Epidermal melanocyte (primary cell): ENCODE measurements at regions not wholly inside any gene's neighbourhood (a gene's known extent, or its start where the extent isn't known, plus 50 kb on each side); places are given as distances from the start of the nearest gene placed in this dataset.

Experiments
- DNase-seq: peaks from one replicate; pipeline ENCODE4 v3.0.0; 2011; ENCODE audit warnings: low spot score; ENCODE audit not compliant: insufficient read length

DNA sequence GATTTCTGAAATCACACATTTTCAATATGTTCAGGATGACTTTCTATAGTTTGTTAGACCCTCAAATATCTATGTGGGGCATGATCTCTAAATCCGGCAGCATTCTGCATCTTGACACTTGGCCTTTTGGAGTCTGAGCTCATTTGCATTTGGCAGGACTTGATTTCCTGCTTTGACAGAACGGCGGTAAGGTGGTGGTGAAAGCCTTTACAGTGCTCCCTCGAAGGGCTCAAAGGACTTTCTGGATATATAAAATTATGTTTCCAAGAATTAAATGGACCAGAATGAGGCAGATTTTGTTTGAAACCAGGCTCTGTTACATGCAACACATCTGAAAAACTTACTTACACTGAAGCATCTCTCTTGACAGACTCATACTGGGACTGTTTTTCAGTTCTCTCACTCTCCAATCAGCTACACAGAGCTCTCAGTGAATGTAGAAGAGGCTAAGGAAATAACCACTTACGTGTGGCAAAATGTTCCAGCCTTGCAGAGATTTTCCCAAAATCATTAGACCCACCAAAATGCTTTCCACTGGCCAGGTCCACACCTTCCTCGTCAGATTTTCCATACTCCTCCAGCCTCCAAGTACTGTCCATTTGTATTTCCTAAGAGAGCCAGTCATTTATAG, 207.2 kb downstream of the SPRY2 start:
- DNase-seq, result no peak

DNA sequence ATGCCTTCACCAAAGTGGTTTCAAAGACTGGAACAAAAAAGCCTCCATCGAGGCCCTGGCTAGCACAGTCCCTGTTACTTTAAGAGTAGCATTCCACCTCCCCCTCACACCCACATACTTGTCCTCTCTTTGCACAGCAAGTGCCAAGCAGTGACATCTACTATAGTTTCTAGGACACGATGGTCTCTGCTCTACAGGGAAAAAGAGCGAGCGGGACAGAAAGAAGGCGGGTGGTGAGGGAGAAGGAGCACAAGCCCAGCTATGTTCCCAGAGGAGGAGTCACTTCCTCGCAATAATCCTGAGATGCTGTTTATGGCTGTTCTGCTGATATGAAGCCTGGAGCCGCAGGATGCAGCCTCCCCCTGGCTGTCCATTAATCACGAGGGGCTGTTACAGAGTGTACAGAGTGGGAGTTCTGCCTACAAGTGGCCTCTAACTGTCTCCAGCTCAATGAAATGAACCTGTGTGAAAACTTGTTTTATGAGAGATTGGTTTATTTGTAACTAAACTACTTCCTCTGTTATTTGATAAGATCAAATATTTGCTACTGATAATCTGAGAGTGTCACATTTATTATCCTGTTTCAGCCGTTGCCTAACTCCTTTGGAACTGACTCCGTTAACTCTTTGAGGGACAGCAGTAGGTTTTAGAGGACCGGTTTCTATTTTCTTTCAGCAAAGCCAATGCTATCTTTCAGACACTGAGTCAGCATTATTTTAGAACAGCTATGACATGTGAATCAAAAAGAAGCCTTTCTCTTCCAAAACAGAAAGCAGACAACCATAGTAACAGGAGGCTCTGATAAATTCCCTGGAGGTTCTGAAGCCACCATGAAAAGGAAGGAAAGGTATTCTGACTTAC, 208.0 kb downstream of the SPRY2 start:
- no peak for DNase-seq

DNA sequence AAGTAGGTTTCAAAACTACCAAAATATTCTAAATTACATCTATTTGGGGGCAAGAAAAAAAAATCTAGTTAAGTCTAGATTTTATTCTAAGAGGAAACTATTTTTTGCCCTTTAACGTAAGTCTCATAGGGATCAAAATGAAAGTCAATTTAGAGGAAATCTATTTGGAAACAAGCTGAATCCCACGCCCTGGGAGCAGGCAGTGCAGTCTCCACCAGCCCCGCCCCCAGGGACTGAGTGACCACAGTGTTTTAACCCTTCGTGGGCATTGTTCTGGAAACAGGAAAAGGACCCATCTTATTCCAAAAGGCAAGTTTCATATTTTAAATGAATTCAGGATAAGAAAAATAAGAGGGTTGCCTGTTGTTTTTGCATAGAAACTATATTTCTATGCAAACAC, 209.7 kb downstream of the SPRY2 start:
- DNase-seq, result peak; percentile 71

GRCh38 chr13:80126389-80127068, 214.4 kb downstream of the SPRY2 start:
- DNase-seq, result no peak

DNA sequence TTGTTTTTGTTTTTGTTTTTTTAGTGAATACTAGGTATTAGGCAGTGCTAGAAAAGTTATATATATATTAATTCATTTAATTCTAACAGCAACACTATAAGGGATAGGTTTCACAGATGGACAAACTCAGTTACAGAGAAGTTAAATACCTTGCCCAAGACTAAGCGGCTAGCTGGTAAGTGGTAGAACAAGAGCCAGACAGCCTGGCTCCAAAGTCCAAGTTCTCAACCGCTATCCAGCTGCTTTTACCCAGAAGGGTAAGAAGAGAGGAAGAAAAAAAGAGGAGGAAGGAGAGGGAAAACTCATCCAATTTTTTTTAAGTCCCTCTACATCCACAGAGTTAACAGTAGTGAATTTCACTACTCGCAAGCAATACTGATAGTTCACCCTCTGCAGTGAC, 217.0 kb downstream of the SPRY2 start:
- no peak for DNase-seq

DNA sequence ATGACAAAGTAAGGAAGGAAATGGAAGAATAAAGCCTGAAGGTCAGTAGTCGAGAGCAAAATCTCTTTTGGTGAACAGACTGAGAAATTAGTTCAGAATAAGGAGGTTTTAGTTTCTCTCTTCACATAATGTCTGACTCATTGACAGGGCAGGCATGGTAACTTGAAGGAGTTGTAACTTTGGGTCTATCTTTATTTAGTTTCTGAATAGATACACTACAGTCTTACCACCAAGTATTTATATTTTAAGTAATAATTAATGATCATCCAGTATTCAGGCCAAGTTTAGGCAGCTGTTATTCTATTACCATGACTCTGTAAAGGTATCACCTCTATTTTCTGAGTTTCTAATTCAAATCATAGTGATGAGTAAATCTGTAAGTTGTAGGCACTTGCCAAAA, 219.9 kb downstream of the SPRY2 start:
- DNase-seq, result no peak

DNA sequence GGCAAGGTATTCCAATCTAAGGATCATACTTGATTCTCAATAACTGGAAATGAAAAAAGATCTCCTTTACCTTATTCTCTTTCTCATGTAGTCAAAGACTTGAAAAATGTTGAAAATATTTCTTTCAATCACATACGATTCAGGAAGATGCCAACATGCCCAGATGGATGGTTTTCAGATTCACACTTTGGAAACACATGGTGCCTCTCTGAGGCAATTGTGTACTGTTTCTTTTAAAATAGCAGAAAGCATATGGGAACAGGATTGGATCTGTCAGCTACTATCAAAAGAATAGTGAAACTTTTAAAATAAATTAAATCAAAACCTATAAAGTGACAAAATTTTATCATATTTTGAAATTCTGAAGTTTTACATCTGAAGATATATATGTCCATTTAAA, 222.4 kb downstream of the SPRY2 start:
- DNase-seq, result no peak

- no peak for DNase-seq
These were observed 222.8 kb downstream of the SPRY2 start for GRCh38 chr13:80118099-80118498.

- DNase-seq, result no peak
These were observed 223.4 kb downstream of the SPRY2 start for GRCh38 chr13:80117515-80117914.

GRCh38 chr13:80116107-80116506, 224.8 kb downstream of the SPRY2 start:
- DNase-seq, result peak; percentile 27

DNA sequence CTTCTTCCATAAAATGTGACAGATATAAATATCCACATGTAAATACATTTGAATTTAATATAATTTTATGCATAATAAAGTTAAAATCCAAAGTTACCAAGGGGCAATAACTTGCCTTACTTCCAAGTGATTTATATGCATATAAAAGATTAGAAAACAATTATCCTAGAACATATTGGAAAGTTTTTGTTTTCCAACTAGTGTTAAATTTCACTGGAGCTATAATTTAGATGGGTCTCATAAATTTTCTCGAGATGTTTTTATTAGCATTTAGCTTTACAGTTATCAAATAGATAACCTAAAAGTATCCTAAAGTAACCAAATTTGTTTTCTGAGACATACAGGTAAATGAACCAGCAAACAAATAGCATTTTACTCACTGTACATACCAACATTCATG, 225.3 kb downstream of the SPRY2 start:
- no peak for DNase-seq

- no peak for DNase-seq
These were observed 227.0 kb downstream of the SPRY2 start for GRCh38 chr13:80113714-80114454.

DNA sequence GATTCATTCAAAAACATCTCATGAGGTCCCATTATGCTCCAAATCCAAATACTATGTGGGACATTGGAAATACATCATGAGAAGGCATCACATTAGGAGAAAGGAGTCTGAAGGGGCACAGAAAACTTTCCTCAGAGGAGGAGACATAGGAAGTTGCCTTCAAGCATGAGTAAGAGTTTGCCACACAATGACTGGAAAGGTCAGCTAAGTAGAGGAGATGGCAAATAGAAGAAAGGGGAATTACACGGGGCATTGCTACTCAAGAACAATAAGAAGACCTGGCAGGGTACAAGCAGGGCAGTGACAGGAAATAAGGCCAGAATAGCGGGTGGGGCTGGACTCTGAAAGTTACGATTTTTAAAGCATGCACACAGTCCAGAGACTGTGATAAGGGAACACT, 231.6 kb downstream of the SPRY2 start:
- DNase-seq, result no peak

GRCh38 chr13:80105350-80105749, 235.6 kb downstream of the SPRY2 start:
- no peak for DNase-seq

GRCh38 chr13:80101040-80101439, 239.9 kb downstream of the SPRY2 start:
- DNase-seq, result no peak

- no peak for DNase-seq
These were observed 240.3 kb downstream of the SPRY2 start for GRCh38 chr13:80100636-80101035.

DNA sequence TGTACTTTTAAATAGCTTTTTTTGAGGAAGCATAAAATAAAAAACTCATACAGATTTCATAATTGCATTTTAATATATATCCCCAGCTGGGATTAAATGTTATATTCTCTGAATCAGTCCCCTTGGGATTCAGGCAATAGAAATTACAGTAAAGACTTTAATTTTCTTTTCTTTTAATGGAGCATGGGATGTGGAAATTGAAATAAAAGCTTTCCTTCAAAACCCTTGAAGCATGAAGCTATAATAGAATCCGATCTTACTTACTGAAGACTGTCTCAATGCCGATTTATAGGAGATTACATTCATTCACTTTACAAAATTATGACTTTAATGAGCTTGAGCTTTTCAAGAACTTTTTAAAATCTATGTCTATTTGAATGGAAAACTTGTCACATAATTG, 243.4 kb downstream of the SPRY2 start:
- no peak for DNase-seq

- DNase-seq, result no peak
These were observed 244.5 kb downstream of the SPRY2 start for GRCh38 chr13:80096383-80096782.

DNA sequence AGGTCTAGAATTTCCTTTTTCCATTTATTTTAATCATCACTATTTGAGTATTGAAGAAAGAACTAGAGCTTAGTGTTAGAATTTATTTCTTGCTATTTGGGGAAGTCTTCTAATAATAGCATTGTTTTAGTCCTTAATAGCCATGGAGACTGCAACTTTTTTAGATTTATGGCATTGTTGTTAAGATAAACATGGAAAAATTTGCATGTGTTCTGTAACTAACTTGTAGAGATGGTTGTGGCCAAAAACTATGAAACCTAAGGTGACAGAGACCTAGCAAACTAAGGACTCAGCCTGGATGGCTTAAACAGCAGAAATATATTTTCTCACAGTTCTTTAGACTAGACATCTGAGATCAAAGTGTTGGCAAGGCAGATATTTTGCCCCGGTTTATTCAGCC, 246.4 kb downstream of the SPRY2 start:
- no peak for DNase-seq

DNA sequence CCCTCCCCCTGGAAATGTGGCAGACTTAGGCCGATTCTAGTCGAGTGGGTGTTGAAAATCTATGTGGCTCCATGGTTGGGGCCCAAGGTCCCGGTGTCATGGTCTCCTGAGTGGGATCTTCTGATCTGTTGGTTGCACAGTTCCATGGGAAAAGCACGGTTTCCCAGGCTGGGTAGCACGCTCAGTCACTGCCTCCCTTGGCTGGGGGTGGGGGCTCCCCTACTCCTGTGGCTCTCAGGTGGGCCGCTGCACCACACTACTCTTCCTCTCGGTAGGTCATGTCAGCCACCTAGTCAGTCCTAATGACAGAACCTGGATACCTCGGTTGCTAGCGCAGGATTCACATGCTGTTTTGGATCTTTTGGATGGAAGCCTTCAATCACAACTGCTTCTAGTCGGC, 247.0 kb downstream of the SPRY2 start:
- DNase-seq, result no peak

- no peak for DNase-seq
These were observed 254.6 kb downstream of the SPRY2 start for GRCh38 chr13:80086304-80086721.
